CD4-positive, alpha-beta memory T cell (primary cell): ENCODE measurements at regions not wholly inside any gene's neighbourhood (a gene's known extent, or its start where the extent isn't known, plus 50 kb on each side); places are given as distances from the start of the nearest gene placed in this dataset.
A peak's percentile ranks its signal among the peaks of the same experiment; 100 is the strongest.

ENCODE experiments used
- CTCF ChIA-PET: fragments of 350-600 bp; sonication (Branson Sonifier 250); formaldehyde crosslinking; loops from one replicate; lab custom pipeline; 2021; ENCODE audit warnings: inconsistent platforms; ENCODE audit not compliant: partially characterized antibody; lab: Charles Lee
- POLR2A ChIA-PET: fragments of 350-600 bp; sonication (Branson Sonifier 250); formaldehyde crosslinking; loops from one replicate; lab custom pipeline; 2021; ENCODE audit not compliant: partially characterized antibody; lab: Charles Lee
- DNase-seq, 5 donors: peaks; one replicate each; pipeline versions ENCODE4 v3.0.0 to v3.0.0-alpha.2; 2020 to 2022; ENCODE audit warnings: mixed read lengths in 1 of 5
- H3K27ac ChIP-seq: one replicate; pipeline ENCODE4 v1.7.0; 2013; ENCODE audit warnings: low read depth, low read length
- H3K27me3 ChIP-seq: 2 replicates; pipeline ENCODE4 v1.7.0; 2013; ENCODE audit warnings: mild to moderate bottlenecking, low read length, moderate library complexity; ENCODE audit not compliant: insufficient read depth
- H3K36me3 ChIP-seq: 2 replicates; pipeline ENCODE4 v1.7.0; 2013; ENCODE audit warnings: mild to moderate bottlenecking, low read length, moderate library complexity; ENCODE audit not compliant: insufficient read depth
- H3K4me1 ChIP-seq: 2 replicates; pipeline ENCODE4 v1.7.0; 2013; ENCODE audit warnings: mild to moderate bottlenecking, low read length, moderate library complexity; ENCODE audit not compliant: insufficient read depth
- H3K4me3 ChIP-seq, 2 donors: one replicate each; pipeline ENCODE4 v1.7.0; 2013; ENCODE audit warnings: low read length in 2 of 2, mild to moderate bottlenecking in 1 of 2
- H3K9me3 ChIP-seq, 2 donors: one replicate each; pipeline ENCODE4 v1.7.0; 2013; ENCODE audit warnings: low read length in 2 of 2, control low read depth in 1 of 2; ENCODE audit not compliant: control insufficient read depth in 1 of 2
- H3K27ac Mint-ChIP-seq, 7 donors: one replicate each; pipeline ENCODE4 v1.8.0; 2020 to 2021; ENCODE audit warnings: mixed read lengths in 7 of 7, mild to moderate bottlenecking in 6 of 7, inconsistent platforms in 3 of 7, moderate library complexity in 3 of 7
- H3K27me3 Mint-ChIP-seq, 2 donors: one replicate each; pipeline ENCODE4 v1.8.0; 2020 to 2021; ENCODE audit warnings: mixed read lengths in 2 of 2
- H3K36me3 Mint-ChIP-seq, 2 donors: one replicate each; pipeline ENCODE4 v1.8.0; 2020 to 2021; ENCODE audit warnings: mixed read lengths in 2 of 2, inconsistent platforms in 1 of 2, mild to moderate bottlenecking in 1 of 2
- H3K4me1 Mint-ChIP-seq, 4 donors: one replicate each; pipeline ENCODE4 v1.8.0; 2020 to 2021; ENCODE audit warnings: mixed read lengths in 4 of 4, mild to moderate bottlenecking in 1 of 4
- H3K4me3 Mint-ChIP-seq, 8 donors: one replicate each; pipeline ENCODE4 v1.8.0; 2020 to 2021; ENCODE audit warnings: mixed read lengths in 8 of 8, mild to moderate bottlenecking in 7 of 8, moderate library complexity in 6 of 8, inconsistent platforms in 3 of 8
- H3K9me3 Mint-ChIP-seq, 8 donors: one replicate each; pipeline ENCODE4 v1.8.0; 2020 to 2021; ENCODE audit warnings: mixed read lengths in 8 of 8, mild to moderate bottlenecking in 5 of 8, inconsistent platforms in 3 of 8, moderate library complexity in 1 of 8
- intact Hi-C: fragments of 100-400 bp; cut with micrococcal nuclease; formaldehyde crosslinking; loops from one replicate; pipeline ENCODE4 v1.15.1; 2023

GRCh38 chr13:40494946-40495620, 171.4 kb downstream of the FOXO1 start:
- peak overlapping the region; percentile 20 to 33 for H3K4me3 ChIP-seq
- CTCF ChIA-PET: interaction anchor here (0.6 to 1.4 kb wide), 2 partner anchors 274 to 289 kb away, joined by 3 read pairs; no protein-coding TSS in a partner anchor
- H3K9me3 ChIP-seq: no peaks in the 10 kb centered on the region
- Mint-ChIP-seq H3K36me3 (peaks cover 0 to 1% of the 10 kb centered on the region in 2 donors), H3K9me3 (no peaks in the 10 kb centered on the region), H3K4me1 (peaks cover 64 to 87% (median 74%) of the 10 kb centered on the region in 4 donors), H3K27me3 (no peaks in the 10 kb centered on the region), H3K27ac (peak overlapping the region; percentile 90 to 98 (median 94)), H3K4me3 (peak overlapping the region; percentile 71 to 92 (median 84))
- H3K36me3 ChIP-seq: no peaks in the 10 kb centered on the region
- intact Hi-C loops: loop anchor here (1.0 to 2.0 kb wide), 3 partner anchors 10 to 172 kb away; partner anchors contain the start of gene FOXO1
- peak; percentile 51 to 73 (median 58) for DNase-seq
- peaks cover 68% of the 10 kb centered on the region for H3K4me1 ChIP-seq
- H3K27ac ChIP-seq: peak overlapping the region; percentile 38
- POLR2A ChIA-PET: interaction anchor here (0.5 to 4.6 kb wide), 24 partner anchors 10 to 308 kb away, joined by 3 to 60 read pairs (median 4); partner anchors contain the start of gene FOXO1
- no peaks in the 10 kb centered on the region for H3K27me3 ChIP-seq

DNA sequence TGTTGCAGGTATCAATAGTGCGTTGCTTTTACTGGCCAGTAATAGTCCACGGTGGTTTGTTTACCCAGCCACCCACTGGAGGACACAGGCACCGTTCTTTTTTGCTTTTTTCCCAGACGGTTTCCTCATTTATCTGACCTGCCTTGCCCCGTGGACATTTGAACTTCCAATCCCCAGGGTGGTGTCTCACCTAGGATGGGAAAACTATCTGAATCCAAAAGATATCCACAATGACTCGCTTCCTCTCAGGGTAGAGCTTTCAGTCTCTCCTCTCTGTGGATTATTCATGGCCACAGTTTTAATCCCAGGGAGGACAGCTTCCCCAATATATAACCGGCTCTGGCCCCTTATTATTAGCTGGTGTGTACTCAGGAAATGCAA, 170.8 kb downstream of the FOXO1 start:
- peak overlapping the region in 7 of 8 donors; percentile 5 to 92 (median 84) for H3K4me3 Mint-ChIP-seq
- POLR2A ChIA-PET: interaction anchor here (1.0 to 4.6 kb wide), 5 partner anchors 11 to 170 kb away, joined by 3 to 60 read pairs (median 4); partner anchors contain the start of gene FOXO1
- CTCF ChIA-PET: no interaction called here

DNA sequence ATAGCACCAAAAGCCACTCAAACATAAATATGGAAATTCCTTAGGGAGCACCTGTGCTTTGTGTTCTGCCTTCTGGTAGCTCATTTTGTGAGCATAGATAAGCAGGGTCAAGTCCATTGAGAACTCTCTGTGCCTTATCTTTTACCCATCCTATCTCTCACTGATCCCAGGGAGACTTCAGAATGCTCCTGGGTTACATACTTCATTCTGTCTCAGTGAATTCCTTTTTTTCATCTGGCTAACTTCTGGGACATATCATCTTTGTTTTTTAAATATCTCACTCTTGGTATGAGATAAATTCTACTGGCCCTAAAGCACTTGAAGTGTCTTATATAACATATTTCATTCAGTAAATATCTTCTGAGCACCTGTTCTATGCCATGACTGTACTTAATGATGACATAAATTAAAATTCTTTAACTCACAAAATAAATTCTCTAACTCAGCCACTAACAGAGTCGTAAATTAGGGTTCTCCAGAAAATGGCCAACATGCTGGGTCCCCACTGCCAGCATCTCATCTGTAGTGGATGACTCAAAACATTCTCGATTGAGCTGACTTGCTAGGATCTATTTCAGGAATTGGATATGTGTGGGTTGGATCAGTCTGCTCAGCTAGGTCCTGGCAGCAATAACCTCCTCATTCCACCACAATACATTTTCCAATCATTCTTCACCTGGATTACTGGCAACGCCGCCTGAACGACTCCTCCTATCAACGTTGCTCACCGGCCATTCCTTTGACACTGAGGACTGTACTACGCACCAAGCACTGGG, 170.2 kb downstream of the FOXO1 start:
- peak overlapping the region in 6 of 8 donors; percentile 26 to 92 (median 84) for H3K4me3 Mint-ChIP-seq
- CTCF ChIA-PET: interaction anchor here (1.2 kb wide), 1 partner anchor 427 kb away, joined by 4 read pairs; no protein-coding TSS in a partner anchor

More for the DNA sequence above, 170.8 kb downstream of the FOXO1 start:
- Histone ChIP-seq H3K4me3 (peak overlapping the region in 1 of 2 donors; percentile 20), H3K4me1 (peaks cover 63% of the 10 kb centered on the region), H3K27me3 (no peaks in the 10 kb centered on the region), H3K9me3 (no peaks in the 10 kb centered on the region), H3K27ac (no peak overlapping the region), H3K36me3 (no peaks in the 10 kb centered on the region)
- intact Hi-C loops: loop anchor here (1.0 to 2.0 kb wide), 3 partner anchors 10 to 171 kb away; partner anchors contain the start of gene FOXO1
- Mint-ChIP-seq H3K4me1 (peaks cover 60 to 82% (median 69%) of the 10 kb centered on the region in 4 donors), H3K27me3 (no peaks in the 10 kb centered on the region), H3K9me3 (no peaks in the 10 kb centered on the region), H3K36me3 (peaks cover 0 to 1% of the 10 kb centered on the region in 2 donors), H3K27ac (peak overlapping the region; percentile 71 to 98 (median 93))
- no peak for DNase-seq

GRCh38 chr13:40498461-40498860, 168.0 kb downstream of the FOXO1 start:
- H3K36me3 ChIP-seq: no peaks in the 10 kb centered on the region
- peak overlapping the region in 1 of 8 donors; percentile 34 for H3K4me3 Mint-ChIP-seq
- intact Hi-C loops: no loop called here
- no peak overlapping the region for H3K27ac ChIP-seq
- H3K36me3 Mint-ChIP-seq: peaks cover 0 to 1% of the 10 kb centered on the region in 2 donors
- no peak overlapping the region for H3K4me3 ChIP-seq
- H3K9me3 Mint-ChIP-seq: no peaks in the 10 kb centered on the region
- H3K4me1 Mint-ChIP-seq: peaks cover 47 to 55% (median 52%) of the 10 kb centered on the region in 4 donors
- H3K27ac Mint-ChIP-seq: peak overlapping the region in 2 of 7 donors; percentile 38 to 49
- CTCF ChIA-PET: interaction anchor here (0.7 kb wide), 1 partner anchor 110 kb away, joined by 3 read pairs; no protein-coding TSS in a partner anchor
- POLR2A ChIA-PET: interaction anchor here (0.6 to 3.3 kb wide), 3 partner anchors 11 to 167 kb away, joined by 3 to 17 read pairs (median 3); partner anchors contain the start of gene FOXO1
- no peak for DNase-seq
- no peaks in the 10 kb centered on the region for H3K27me3 ChIP-seq
- peaks cover 37% of the 10 kb centered on the region for H3K4me1 ChIP-seq
- no peaks in the 10 kb centered on the region for H3K27me3 Mint-ChIP-seq
- H3K9me3 ChIP-seq: no peaks in the 10 kb centered on the region

More for the DNA sequence above, 170.2 kb downstream of the FOXO1 start:
- POLR2A ChIA-PET: interaction anchor here (1.0 to 4.6 kb wide), 4 partner anchors 11 to 169 kb away, joined by 3 to 60 read pairs (median 10); partner anchors contain the start of gene FOXO1
- Mint-ChIP-seq H3K27me3 (no peaks in the 10 kb centered on the region), H3K9me3 (no peaks in the 10 kb centered on the region), H3K36me3 (peaks cover 0 to 1% of the 10 kb centered on the region in 2 donors), H3K27ac (peak overlapping the region; percentile 12 to 93 (median 80)), H3K4me1 (peaks cover 59 to 75% (median 67%) of the 10 kb centered on the region in 4 donors)
- no peaks in the 10 kb centered on the region for H3K36me3 ChIP-seq
- no peak overlapping the region for H3K4me3 ChIP-seq
- DNase-seq: no peak
- intact Hi-C loops: no loop called here
- H3K9me3 ChIP-seq: no peaks in the 10 kb centered on the region
- H3K4me1 ChIP-seq: peaks cover 57% of the 10 kb centered on the region
- no peaks in the 10 kb centered on the region for H3K27me3 ChIP-seq
- no peak overlapping the region for H3K27ac ChIP-seq

DNA sequence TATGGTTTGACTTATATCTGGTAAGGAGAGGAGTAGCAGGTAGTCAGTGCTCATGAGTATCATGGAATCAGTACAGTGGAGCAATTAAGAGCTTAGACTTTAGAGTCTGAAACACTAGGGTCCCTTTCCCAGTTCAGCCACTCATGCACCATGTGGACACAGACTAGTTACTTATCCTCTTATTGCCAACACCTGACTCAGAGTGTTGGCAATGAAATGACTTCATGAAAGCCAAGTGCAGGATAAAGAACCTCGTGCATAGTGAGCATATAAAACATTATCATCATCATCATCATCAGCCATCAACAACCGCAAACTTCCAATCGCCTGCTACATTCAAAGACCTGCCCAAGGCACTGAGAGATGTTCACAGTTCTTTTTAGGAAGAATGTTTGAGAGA, 164.2 kb downstream of the FOXO1 start:
- Histone ChIP-seq H3K27ac (no peak overlapping the region), H3K4me3 (no peak overlapping the region), H3K4me1 (peaks cover 10% of the 10 kb centered on the region), H3K27me3 (no peaks in the 10 kb centered on the region), H3K36me3 (no peaks in the 10 kb centered on the region), H3K9me3 (no peaks in the 10 kb centered on the region)
- Mint-ChIP-seq H3K9me3 (no peaks in the 10 kb centered on the region), H3K36me3 (no peaks in the 10 kb centered on the region), H3K4me3 (no peak overlapping the region), H3K27ac (no peak overlapping the region), H3K27me3 (no peaks in the 10 kb centered on the region), H3K4me1 (peaks cover 18 to 25% (median 22%) of the 10 kb centered on the region in 4 donors)
- no peak for DNase-seq
- intact Hi-C loops: no loop called here
- CTCF ChIA-PET: interaction anchor here (1.4 kb wide), 1 partner anchor 433 kb away, joined by 3 read pairs; no protein-coding TSS in a partner anchor
- POLR2A ChIA-PET: no interaction called here

GRCh38 chr13:40503011-40503410, 163.4 kb downstream of the FOXO1 start:
- Mint-ChIP-seq H3K36me3 (no peaks in the 10 kb centered on the region), H3K9me3 (no peaks in the 10 kb centered on the region), H3K27me3 (no peaks in the 10 kb centered on the region), H3K4me1 (peaks cover 17 to 23% (median 19%) of the 10 kb centered on the region in 4 donors), H3K27ac (no peak overlapping the region), H3K4me3 (no peak overlapping the region)
- no peak overlapping the region for H3K27ac ChIP-seq
- ChIA-PET CTCF (interaction anchor here (1.4 kb wide), 1 partner anchor 13 kb away, joined by 5 read pairs; no protein-coding TSS in a partner anchor), POLR2A (interaction anchor here (0.8 kb wide), 1 partner anchor 26 kb away, joined by 3 read pairs; no protein-coding TSS in a partner anchor)
- no peaks in the 10 kb centered on the region for H3K27me3 ChIP-seq
- intact Hi-C loops: no loop called here
- DNase-seq: no peak
- peaks cover 13% of the 10 kb centered on the region for H3K4me1 ChIP-seq
- H3K4me3 ChIP-seq: no peak overlapping the region
- H3K36me3 ChIP-seq: no peaks in the 10 kb centered on the region
- no peaks in the 10 kb centered on the region for H3K9me3 ChIP-seq
